H1 (cell line): ENCODE measurements at regions not wholly inside any gene's neighbourhood (a gene's known extent, or its start where the extent isn't known, plus 50 kb on each side); places are given as distances from the start of the nearest gene placed in this dataset.

Source experiments
- CTCF ChIA-PET: fragments of 300-600 bp; sonication (Branson Sonifier 250); formaldehyde crosslinking; loops from one replicate; lab custom pipeline; 2021; ENCODE audit not compliant: partially characterized antibody; lab: Charles Lee
- POLR2A ChIA-PET: fragments of 300-600 bp; sonication (Branson Sonifier 250); formaldehyde crosslinking; loops from one replicate; lab custom pipeline; 2021; ENCODE audit warnings: inconsistent platforms; ENCODE audit not compliant: partially characterized antibody; lab: Charles Lee
- DNase-seq, 2 experiments: peaks; one replicate each; pipeline versions ENCODE4 v3.0.0 to v3.0.0-alpha.2; 2010 to 2022; ENCODE audit warnings: low spot score in 2 of 2, low read depth in 1 of 2, mixed read lengths in 1 of 2
- FAIRE-seq: peaks from 2 replicates; lab custom pipeline; 2011; peaks lifted over from hg19 to GRCh38; lab: Jason Lieb, UNC
- H2AFZ ChIP-seq: 2 replicates; pipeline ENCODE4 v1.8.1; 2012; ENCODE audit warnings: low read length, inconsistent platforms
- H2AK5ac ChIP-seq: 2 replicates; pipeline ENCODE4 v1.6.1; 2013; ENCODE audit warnings: low read depth, low read length
- H2BK120ac ChIP-seq: replicated peaks from 2 replicates; pipeline ENCODE3; 2013; ENCODE audit warnings: low read depth, low read length, inconsistent platforms
- H2BK12ac ChIP-seq: 2 replicates; pipeline ENCODE4 v1.6.1; 2013; ENCODE audit warnings: low read depth, low read length
- H2BK15ac ChIP-seq: 2 replicates; pipeline ENCODE4 v1.6.1; 2013; ENCODE audit warnings: low read length
- H2BK20ac ChIP-seq: 2 replicates; pipeline ENCODE4 v1.6.1; 2013; ENCODE audit warnings: low read length
- H2BK5ac ChIP-seq: 2 replicates; pipeline ENCODE4 v1.6.1; 2013; ENCODE audit warnings: low read depth, low read length
- H3K14ac ChIP-seq: 2 replicates; pipeline ENCODE4 v1.6.1; 2013; ENCODE audit warnings: inconsistent platforms; ENCODE audit not compliant: insufficient read length
- H3K18ac ChIP-seq: 2 replicates; pipeline ENCODE4 v1.6.1; 2013; ENCODE audit warnings: low read length; ENCODE audit errors: extremely low read depth
- H3K23ac ChIP-seq: 2 replicates; pipeline ENCODE4 v1.6.1; 2013; ENCODE audit warnings: inconsistent platforms; ENCODE audit not compliant: insufficient read length
- H3K23me2 ChIP-seq: 2 replicates; pipeline ENCODE4 v1.6.1; 2013; ENCODE audit warnings: low read depth, low read length
- H3K27ac ChIP-seq: 2 replicates; pipeline ENCODE4 v1.6.1; 2011; ENCODE audit warnings: low read depth, low read length, inconsistent platforms
- H3K27me3 ChIP-seq, 4 experiments: replicated peaks in 1 of 4; 1 replicate in 1 of 4; 2 replicates in 3 of 4; pipeline versions ENCODE4 v1.6.1 to v1.8.1; 2011 to 2013; ENCODE audit warnings: low read length in 3 of 4, mild to moderate bottlenecking in 3 of 4, inconsistent platforms in 2 of 4, mixed read lengths in 2 of 4, moderate library complexity in 1 of 4; ENCODE audit not compliant: control insufficient read depth in 3 of 4, insufficient read depth in 3 of 4; ENCODE audit errors: extremely low read depth in 1 of 4
- H3K36me3 ChIP-seq, 4 experiments: 2 replicates each; pipeline versions ENCODE4 v1.6.1 to v1.8.1; 2011 to 2013; ENCODE audit warnings: mild to moderate bottlenecking in 4 of 4, low read length in 3 of 4, moderate library complexity in 2 of 4, control low read depth in 1 of 4, inconsistent platforms in 1 of 4; ENCODE audit not compliant: insufficient read depth in 4 of 4, control insufficient read depth in 2 of 4
- H3K4ac ChIP-seq: replicated peaks from 2 replicates; pipeline ENCODE3; 2013; ENCODE audit warnings: low read length, low read depth, mixed read lengths, inconsistent platforms; ENCODE audit not compliant: insufficient read length
- H3K4me1 ChIP-seq, 4 experiments: replicated peaks in 1 of 4; 1 replicate in 1 of 4; 2 replicates in 3 of 4; pipeline versions ENCODE4 v1.6.1 to v1.8.1; 2011 to 2013; ENCODE audit warnings: low read length in 3 of 4, inconsistent platforms in 2 of 4, mixed read lengths in 1 of 4; ENCODE audit not compliant: insufficient read depth in 4 of 4, control insufficient read depth in 3 of 4
- H3K4me2 ChIP-seq, 2 experiments: 2 replicates each; pipeline versions ENCODE4 v1.6.1 to v1.8.1; 2011 to 2013; ENCODE audit warnings: low read depth in 2 of 2, low read length in 2 of 2, control low read depth in 1 of 2, inconsistent platforms in 1 of 2, mild to moderate bottlenecking in 1 of 2; ENCODE audit not compliant: insufficient read depth in 1 of 2
- H3K4me3 ChIP-seq, 4 experiments: fragments of 200-600, 300-600 bp in 1 of 4; sonication (generic), shearing (Covaris generic), sonication (Bioruptor Twin) in 1 of 4; 2 replicates each; pipeline versions ENCODE4 v1.5.1 to v1.8.1; 2011 to 2016; ENCODE audit warnings: low read length in 4 of 4, low read depth in 3 of 4, control low read depth in 2 of 4, inconsistent platforms in 2 of 4, mild to moderate bottlenecking in 2 of 4, mixed read lengths in 1 of 4, moderate library complexity in 1 of 4; ENCODE audit not compliant: insufficient read depth in 2 of 4; ENCODE audit errors: extremely low read depth in 1 of 4
- H3K56ac ChIP-seq: replicated peaks from 2 replicates; pipeline ENCODE3; 2013; ENCODE audit warnings: low read depth, mild to moderate bottlenecking, mixed read lengths, low read length, inconsistent platforms; ENCODE audit not compliant: insufficient read length
- H3K79me1 ChIP-seq: 2 replicates; pipeline ENCODE4 v1.6.1; 2013; ENCODE audit warnings: low read depth, low read length, control low read depth
- H3K79me2 ChIP-seq, 2 experiments: 2 replicates each; pipeline versions ENCODE4 v1.6.1 to v1.8.1; 2012 to 2013; ENCODE audit warnings: low read length in 2 of 2, mild to moderate bottlenecking in 2 of 2, inconsistent platforms in 1 of 2; ENCODE audit not compliant: insufficient read depth in 2 of 2, control insufficient read depth in 1 of 2
- H3K9ac ChIP-seq, 4 experiments: replicated peaks in 1 of 4; 1 replicate in 1 of 4; 2 replicates in 3 of 4; pipeline versions ENCODE4 v1.6.1 to v1.8.1; 2011 to 2013; ENCODE audit warnings: low read depth in 3 of 4, low read length in 3 of 4, control low read depth in 2 of 4, mild to moderate bottlenecking in 2 of 4, moderate library complexity in 2 of 4, inconsistent platforms in 1 of 4; ENCODE audit errors: extremely low read depth in 1 of 4
- H3K9me3 ChIP-seq, 2 experiments: 2 replicates each; pipeline versions ENCODE4 v1.6.1 to v1.8.1; 2012 to 2013; ENCODE audit warnings: mild to moderate bottlenecking in 2 of 2, moderate library complexity in 2 of 2, control low read depth in 1 of 2, inconsistent platforms in 1 of 2, low read depth in 1 of 2, low read length in 1 of 2, mixed read lengths in 1 of 2; ENCODE audit not compliant: insufficient read depth in 2 of 2
- H4K20me1 ChIP-seq, 2 experiments: replicated peaks in 1 of 2; 2 replicates each; pipeline versions ENCODE3 to v1.8.1; 2011 to 2013; ENCODE audit warnings: inconsistent platforms in 2 of 2, low read length in 2 of 2, mild to moderate bottlenecking in 1 of 2; ENCODE audit not compliant: insufficient read depth in 2 of 2, control insufficient read depth in 1 of 2
- H4K5ac ChIP-seq: 2 replicates; pipeline ENCODE4 v1.6.1; 2013; ENCODE audit warnings: low read length, low read depth, mixed read lengths, inconsistent platforms; ENCODE audit not compliant: insufficient read length
- H4K8ac ChIP-seq: 2 replicates; pipeline ENCODE4 v1.8.0; 2013; ENCODE audit warnings: mild to moderate bottlenecking, moderate library complexity, low read length, inconsistent platforms; ENCODE audit not compliant: insufficient read depth; ENCODE audit errors: extremely low read depth
- H4K91ac ChIP-seq: replicated peaks from 2 replicates; pipeline ENCODE3; 2013; ENCODE audit warnings: low read length, mixed read lengths, inconsistent platforms; ENCODE audit not compliant: insufficient read length
- CBX5 ChIP-seq: fragments of 300-800, 300-1000 bp; sonication (generic); IDR thresholded peaks from 2 replicates; pipeline ENCODE4 v1.7.1; 2016; ENCODE audit warnings: antibody characterized with exemption, low read length, low read depth
- POLR2A ChIP-seq, 2 experiments: IDR thresholded peaks; 1 replicate in 1 of 2; 2 replicates in 1 of 2; pipeline ENCODE4 v1.6.1; 2011; ENCODE audit warnings: low read depth in 2 of 2, low read length in 2 of 2, mild to moderate bottlenecking in 2 of 2; ENCODE audit errors: control extremely low read depth in 1 of 2
- WGBS, 2 experiments: shearing (Covaris generic) in 1 of 2; methylation state at CpG; one replicate each; pipeline versions ENCODE4 v1.1.6 to v1.1.7; 2013 to 2015; ENCODE audit warnings: low lambda C conversion rate in 2 of 2, mixed read lengths in 2 of 2, inconsistent platforms in 1 of 2, low coverage in 1 of 2, missing lambda C conversion rate in 1 of 2; ENCODE audit not compliant: insufficient replicate concordance in 2 of 2, insufficient coverage in 1 of 2, insufficient read length in 1 of 2; ENCODE audit errors: extremely low coverage in 1 of 2, missing lambda C conversion rate in 1 of 2; 5-methylcytosine and 5-hydroxymethylcytosine counted together

DNA sequence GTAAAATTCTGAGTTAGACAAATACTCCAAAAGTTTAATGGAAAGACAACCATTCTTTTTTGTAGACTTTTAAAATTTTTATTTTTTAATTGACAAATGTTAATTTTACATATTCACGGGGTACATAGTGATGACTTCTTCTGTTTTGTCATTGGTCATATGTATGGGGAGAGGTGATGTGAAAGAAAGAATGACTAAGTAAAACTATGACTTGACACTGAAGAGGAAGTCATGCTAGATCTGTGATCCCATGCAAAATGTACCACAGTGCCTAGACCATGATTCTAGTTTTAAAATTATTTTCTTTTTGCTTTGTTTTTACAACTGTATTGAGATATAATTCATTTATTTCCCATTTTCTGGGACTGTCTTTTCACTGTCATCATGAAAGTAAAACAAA, 281.6 kb downstream of the MBNL1 start:
- H2AK5ac ChIP-seq, result no peak overlapping the region
- H3K4ac ChIP-seq, result no peak overlapping the region
- H2BK12ac ChIP-seq, result no peak overlapping the region
- no peaks in the 10 kb centered on the region for H3K36me3 ChIP-seq
- no peak overlapping the region for H2BK120ac ChIP-seq
- no peak overlapping the region for H2BK5ac ChIP-seq
- H3K27ac ChIP-seq, result no peak overlapping the region
- DNase-seq (no peak), FAIRE-seq (no peak)
- no peak overlapping the region for H3K4me3 ChIP-seq
- no peak overlapping the region for H4K5ac ChIP-seq
- H3K79me2 ChIP-seq, result no peaks in the 10 kb centered on the region
- no peaks in the 10 kb centered on the region for H3K27me3 ChIP-seq
- H2BK15ac ChIP-seq, result no peak overlapping the region
- no peaks in the 10 kb centered on the region for H3K9me3 ChIP-seq
- H4K20me1 ChIP-seq, result no peaks in the 10 kb centered on the region
- no peak overlapping the region for H3K18ac ChIP-seq
- no peak overlapping the region for H3K14ac ChIP-seq
- no peak overlapping the region for H2AFZ ChIP-seq
- 93% methylated on average over 1 of the region's 1 CpG; no CpG with 5 or more reads in 1 of the 2 experiments for WGBS, 2 experiments
- no peak overlapping the region for H4K8ac ChIP-seq
- H3K4me1 ChIP-seq, result no peaks in the 10 kb centered on the region
- POLR2A ChIA-PET, result no interaction called here
- CTCF ChIA-PET, result no interaction called here
- H3K23me2 ChIP-seq, result no peaks in the 10 kb centered on the region
- H3K79me1 ChIP-seq, result no peaks in the 10 kb centered on the region
- H2BK20ac ChIP-seq, result no peak overlapping the region
- no peak overlapping the region for H3K56ac ChIP-seq
- no peak overlapping the region for H3K9ac ChIP-seq
- no peak overlapping the region for H3K4me2 ChIP-seq
- H3K23ac ChIP-seq, result no peak overlapping the region
- no peak overlapping the region for H4K91ac ChIP-seq
- TF ChIP-seq CBX5 (no peak), POLR2A (IDR thresholded peaks at IDR 0.05; ENCODE audit: control extremely low read depth in 1 of 2, low read depth in 2 of 2, low read length in 2 of 2) (no peak)
